Loucy (cell line): ENCODE measurements at regions not wholly inside any gene's neighbourhood (a gene's known extent, or its start where the extent isn't known, plus 50 kb on each side); places are given as distances from the start of the nearest gene placed in this dataset.

Source experiments
- EZH2phosphoT487 ChIP-seq: fragments of 200-600 bp; IDR thresholded peaks from 2 replicates; pipeline ENCODE4 v1.6.1; 2018; ENCODE audit warnings: antibody characterized with exemption, mild to moderate bottlenecking, moderate library complexity, borderline replicate concordance
- TF ChIP-seq, protein P1 (sequence below): fragments of 200-600 bp; sonication (generic); conservative IDR thresholded peaks from 2 replicates; pipeline ENCODE4 v1.5.1; 2014; ENCODE audit warnings: mild to moderate bottlenecking, antibody characterized with exemption, low read length

GRCh38 chr2:217393585-217394032 is 533.7 kb upstream of the TNP1 start:
- TF ChIP-seq, protein P1, sequence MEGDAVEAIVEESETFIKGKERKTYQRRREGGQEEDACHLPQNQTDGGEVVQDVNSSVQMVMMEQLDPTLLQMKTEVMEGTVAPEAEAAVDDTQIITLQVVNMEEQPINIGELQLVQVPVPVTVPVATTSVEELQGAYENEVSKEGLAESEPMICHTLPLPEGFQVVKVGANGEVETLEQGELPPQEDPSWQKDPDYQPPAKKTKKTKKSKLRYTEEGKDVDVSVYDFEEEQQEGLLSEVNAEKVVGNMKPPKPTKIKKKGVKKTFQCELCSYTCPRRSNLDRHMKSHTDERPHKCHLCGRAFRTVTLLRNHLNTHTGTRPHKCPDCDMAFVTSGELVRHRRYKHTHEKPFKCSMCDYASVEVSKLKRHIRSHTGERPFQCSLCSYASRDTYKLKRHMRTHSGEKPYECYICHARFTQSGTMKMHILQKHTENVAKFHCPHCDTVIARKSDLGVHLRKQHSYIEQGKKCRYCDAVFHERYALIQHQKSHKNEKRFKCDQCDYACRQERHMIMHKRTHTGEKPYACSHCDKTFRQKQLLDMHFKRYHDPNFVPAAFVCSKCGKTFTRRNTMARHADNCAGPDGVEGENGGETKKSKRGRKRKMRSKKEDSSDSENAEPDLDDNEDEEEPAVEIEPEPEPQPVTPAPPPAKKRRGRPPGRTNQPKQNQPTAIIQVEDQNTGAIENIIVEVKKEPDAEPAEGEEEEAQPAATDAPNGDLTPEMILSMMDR: no peak
- TF ChIP-seq EZH2phosphoT487: no peak
